WERI-Rb-1 (cell line): ENCODE measurements at regions not wholly inside any gene's neighbourhood (a gene's known extent, or its start where the extent isn't known, plus 50 kb on each side); places are given as distances from the start of the nearest gene placed in this dataset.

Experiments
- DNase-seq: peaks from one replicate; pipeline ENCODE4 v3.0.0-alpha.2; 2020
- H3K27ac ChIP-seq: fragments of 250-450 bp; sonication (Bioruptor Pico); 2 replicates; pipeline ENCODE4 v1.5.1; 2020; ENCODE audit warnings: mild to moderate bottlenecking, moderate library complexity
- H3K27me3 ChIP-seq: fragments of 250-450 bp; sonication (Bioruptor Pico); 2 replicates; pipeline ENCODE4 v1.5.1; 2021; ENCODE audit warnings: mild to moderate bottlenecking, low read depth, moderate library complexity; ENCODE audit not compliant: insufficient read depth, severe bottlenecking
- H3K36me3 ChIP-seq: fragments of 250-450 bp; sonication (Bioruptor Pico); 2 replicates; pipeline ENCODE4 v1.5.1; 2020; ENCODE audit warnings: mild to moderate bottlenecking, moderate library complexity
- H3K4me3 ChIP-seq: 2 replicates; pipeline ENCODE4 v1.5.1; 2011; ENCODE audit warnings: low read depth, mild to moderate bottlenecking, control low read depth, low read length
- H3K9me3 ChIP-seq: fragments of 250-450 bp; sonication (Bioruptor Pico); 2 replicates; pipeline ENCODE4 v1.5.1; 2021; ENCODE audit warnings: mild to moderate bottlenecking, moderate library complexity; ENCODE audit not compliant: severe bottlenecking
- TF ChIP-seq, protein P1 (sequence below): IDR thresholded peaks from 2 replicates; pipeline ENCODE4 v1.5.1; 2011; ENCODE audit warnings: low read depth, mild to moderate bottlenecking, control low read depth, inconsistent platforms, low read length

DNA sequence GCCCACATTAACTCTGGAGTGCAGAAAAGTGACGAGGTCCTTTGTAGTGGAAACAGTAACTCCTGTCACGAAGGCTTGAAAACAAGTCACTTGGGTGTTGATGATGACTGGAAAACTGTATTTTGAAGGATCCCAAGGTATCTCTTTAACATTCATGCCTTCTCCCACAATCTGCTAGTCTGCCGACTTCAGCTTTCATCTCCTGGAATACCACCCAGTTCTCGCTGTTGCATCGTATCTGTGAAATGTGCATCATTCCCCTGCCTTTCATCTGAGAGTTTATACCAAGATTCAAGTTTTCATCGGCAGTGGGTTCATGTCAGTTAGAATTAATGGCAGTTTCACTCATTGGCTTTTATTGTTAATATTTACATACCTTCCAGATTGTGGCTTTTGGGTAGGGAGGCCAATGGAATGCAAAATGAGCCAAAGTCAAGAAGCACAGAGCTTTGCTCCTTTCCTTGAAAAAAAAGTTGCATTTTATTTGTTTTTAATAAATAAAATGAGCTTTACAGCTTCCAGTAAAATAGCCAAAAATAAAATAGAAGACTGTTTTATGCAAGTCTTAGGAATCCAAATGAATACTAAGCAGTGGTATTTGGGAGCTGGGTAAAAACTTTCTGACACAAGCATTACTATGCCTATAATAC, 575.2 kb upstream of the WWC1 start:
- no peak for DNase-seq
- H3K9me3 ChIP-seq, result no peaks in the 10 kb centered on the region
- no peaks in the 10 kb centered on the region for H3K36me3 ChIP-seq
- no peaks in the 10 kb centered on the region for H3K27me3 ChIP-seq
- TF ChIP-seq, protein P1, sequence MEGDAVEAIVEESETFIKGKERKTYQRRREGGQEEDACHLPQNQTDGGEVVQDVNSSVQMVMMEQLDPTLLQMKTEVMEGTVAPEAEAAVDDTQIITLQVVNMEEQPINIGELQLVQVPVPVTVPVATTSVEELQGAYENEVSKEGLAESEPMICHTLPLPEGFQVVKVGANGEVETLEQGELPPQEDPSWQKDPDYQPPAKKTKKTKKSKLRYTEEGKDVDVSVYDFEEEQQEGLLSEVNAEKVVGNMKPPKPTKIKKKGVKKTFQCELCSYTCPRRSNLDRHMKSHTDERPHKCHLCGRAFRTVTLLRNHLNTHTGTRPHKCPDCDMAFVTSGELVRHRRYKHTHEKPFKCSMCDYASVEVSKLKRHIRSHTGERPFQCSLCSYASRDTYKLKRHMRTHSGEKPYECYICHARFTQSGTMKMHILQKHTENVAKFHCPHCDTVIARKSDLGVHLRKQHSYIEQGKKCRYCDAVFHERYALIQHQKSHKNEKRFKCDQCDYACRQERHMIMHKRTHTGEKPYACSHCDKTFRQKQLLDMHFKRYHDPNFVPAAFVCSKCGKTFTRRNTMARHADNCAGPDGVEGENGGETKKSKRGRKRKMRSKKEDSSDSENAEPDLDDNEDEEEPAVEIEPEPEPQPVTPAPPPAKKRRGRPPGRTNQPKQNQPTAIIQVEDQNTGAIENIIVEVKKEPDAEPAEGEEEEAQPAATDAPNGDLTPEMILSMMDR, result no peak
- H3K4me3 ChIP-seq, result no peak overlapping the region
- no peak overlapping the region for H3K27ac ChIP-seq

DNA sequence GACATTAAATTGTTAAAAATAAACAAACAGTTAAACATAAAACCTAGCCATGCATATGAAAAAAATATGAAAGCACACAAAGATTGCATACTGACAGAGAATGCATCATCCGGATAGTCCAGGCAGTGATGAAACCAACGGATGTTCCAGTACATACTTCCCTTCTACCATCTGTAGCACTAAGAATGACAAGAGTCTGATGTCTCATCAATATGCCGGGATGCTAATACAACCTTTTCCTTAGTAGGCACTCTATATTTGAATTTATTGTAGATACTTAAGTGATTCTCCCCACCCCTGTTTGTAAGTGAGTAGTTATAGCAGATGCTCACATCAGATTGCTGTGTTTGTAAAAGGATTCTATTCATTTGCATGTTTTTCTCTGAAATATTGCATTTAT, 571.2 kb upstream of the WWC1 start:
- Histone ChIP-seq H3K4me3 (no peak overlapping the region), H3K9me3 (no peaks in the 10 kb centered on the region), H3K27ac (no peak overlapping the region), H3K27me3 (no peaks in the 10 kb centered on the region), H3K36me3 (no peaks in the 10 kb centered on the region)
- no peak for DNase-seq
- TF ChIP-seq, protein P1, result no peak

DNA sequence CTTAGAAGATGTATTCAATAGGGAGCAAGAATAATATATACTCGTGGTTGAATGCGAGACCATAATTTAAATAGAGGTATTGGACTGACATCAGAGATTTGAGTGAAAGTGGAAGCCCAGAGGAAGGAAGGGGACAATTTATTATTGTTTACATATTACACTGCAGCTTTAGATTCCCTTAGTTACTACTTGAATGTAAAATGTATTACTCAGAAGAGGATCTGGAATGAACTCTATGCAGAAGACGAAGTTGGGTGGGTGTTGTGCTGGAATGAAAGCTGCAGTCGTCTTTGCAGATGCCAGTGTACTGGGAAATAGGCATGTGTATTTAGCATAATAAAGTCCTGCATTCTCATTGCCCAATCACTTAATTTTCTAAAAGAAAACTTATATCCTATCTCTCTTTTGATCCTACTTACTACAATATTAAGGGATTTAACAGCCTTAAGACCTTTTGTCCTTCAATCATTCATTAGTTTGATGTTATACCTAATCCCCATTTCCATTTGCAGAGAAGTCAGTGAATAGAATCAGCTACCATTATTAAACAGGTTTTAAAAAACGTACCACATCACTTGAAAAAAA, 570.7 kb upstream of the WWC1 start:
- H3K27me3 ChIP-seq, result no peaks in the 10 kb centered on the region
- no peak for DNase-seq
- H3K27ac ChIP-seq, result no peak overlapping the region

DNA sequence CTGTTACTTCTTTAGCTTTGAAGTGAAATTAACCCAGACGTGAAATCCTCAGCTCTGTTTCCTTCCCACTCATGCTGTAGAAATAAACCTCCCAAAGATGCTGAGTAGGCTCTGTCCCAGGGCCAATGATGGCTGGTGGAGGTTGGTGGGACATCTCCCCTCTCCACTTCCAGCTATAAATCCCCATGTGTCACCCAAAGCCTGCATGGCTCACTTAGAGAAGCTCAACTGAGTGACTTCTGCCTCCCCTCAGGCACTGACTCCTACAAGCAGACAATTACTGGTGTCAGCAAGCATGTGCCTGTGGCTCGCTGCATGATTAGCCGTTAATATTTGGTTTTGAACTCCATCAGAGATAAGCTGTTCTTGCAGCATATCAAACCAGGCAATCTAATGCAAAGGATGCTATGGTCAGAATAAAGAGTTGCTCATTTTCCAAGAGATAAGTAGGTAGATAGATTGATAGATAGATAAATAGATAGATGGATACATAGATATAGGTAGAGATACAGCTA, 569.5 kb upstream of the WWC1 start:
- Histone ChIP-seq H3K36me3 (no peaks in the 10 kb centered on the region), H3K9me3 (no peaks in the 10 kb centered on the region), H3K27ac (no peak overlapping the region), H3K4me3 (no peak overlapping the region), H3K27me3 (no peaks in the 10 kb centered on the region)
- TF ChIP-seq, protein P1, result no peak
- no peak for DNase-seq

More for the DNA sequence above, 570.7 kb upstream of the WWC1 start:
- Histone ChIP-seq H3K4me3 (no peak overlapping the region), H3K36me3 (no peaks in the 10 kb centered on the region), H3K9me3 (no peaks in the 10 kb centered on the region)
- TF ChIP-seq, protein P1, result no peak

DNA sequence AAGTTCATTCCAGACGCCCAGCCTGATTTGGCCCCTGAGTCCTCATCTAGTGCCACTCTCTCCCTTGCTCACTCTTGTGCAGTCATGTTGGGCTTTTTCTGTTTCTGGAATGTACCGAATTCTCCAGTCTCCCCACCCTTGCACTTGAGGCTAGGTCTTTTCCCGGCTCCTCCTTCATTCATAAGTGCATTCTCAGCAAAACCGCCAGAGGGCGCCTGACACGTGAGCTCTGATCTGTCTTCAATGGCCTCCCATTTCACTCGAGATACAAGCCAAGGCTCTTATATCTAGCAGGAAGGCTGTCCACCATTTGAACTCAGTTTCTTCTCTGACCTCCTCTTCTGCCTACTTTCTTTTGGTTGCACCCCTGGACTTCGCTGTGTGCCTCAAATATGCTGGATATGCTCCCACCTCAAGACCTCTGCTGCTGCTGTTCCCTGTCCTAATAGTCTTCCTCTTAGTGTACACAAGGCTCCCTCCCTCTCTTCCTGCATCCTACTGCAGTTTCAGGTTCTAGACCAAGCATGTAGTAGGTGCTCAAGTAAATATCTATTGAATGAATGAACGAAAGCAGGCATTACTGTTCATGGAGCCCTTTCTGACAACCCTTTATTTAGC, 568.1 kb upstream of the WWC1 start:
- TF ChIP-seq, protein P1, result peak; percentile 88
- H3K27ac ChIP-seq, result no peak overlapping the region
- DNase-seq, result peak; percentile 75

More for the DNA sequence above, 568.1 kb upstream of the WWC1 start:
- Histone ChIP-seq H3K27me3 (no peaks in the 10 kb centered on the region), H3K9me3 (no peaks in the 10 kb centered on the region), H3K4me3 (no peak overlapping the region), H3K36me3 (no peaks in the 10 kb centered on the region)
